ENCODE measurements at regions not wholly inside any gene's neighbourhood (a gene's known extent, or its start where the extent isn't known, plus 50 kb on each side); places are given as distances from the start of the nearest gene placed in this dataset.

DNA sequence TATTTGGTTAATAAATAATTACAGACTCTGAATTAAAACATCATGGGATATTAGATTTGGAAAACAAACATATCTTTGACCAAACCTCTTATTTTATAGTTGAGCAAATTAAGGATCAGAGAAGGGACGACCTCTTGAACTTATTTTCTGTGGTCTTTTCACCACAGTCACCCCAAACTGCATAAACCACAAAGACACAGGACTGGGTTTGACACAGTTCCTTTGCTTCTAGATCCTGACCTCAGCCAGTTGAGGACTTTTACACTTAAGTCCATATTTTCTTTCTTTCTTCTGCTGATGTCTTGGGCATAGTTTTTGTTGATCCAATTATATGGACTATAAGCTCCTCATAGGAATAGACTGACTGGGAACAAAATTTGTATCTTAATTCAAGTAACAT is 234.0 kb upstream of the SLC14A2 start:
- Histone ChIP-seq H3K36me3 (ENCODE audit: control insufficient read depth in 2 of 2, extremely low read depth in 1 of 2, insufficient read depth in 2 of 2, low read length in 2 of 2) (no peaks in the 10 kb centered on the region), H3K9me3 (replicated peaks; ENCODE audit: control insufficient read depth, insufficient read depth, low read length) (no peaks in the 10 kb centered on the region), H3K9ac (replicated peaks; ENCODE audit: extremely low read depth, insufficient read depth, low read length) (no peak overlapping the region), H3K27me3 (ENCODE audit: control insufficient read depth in 2 of 2, insufficient read depth in 2 of 2, low read length in 2 of 2) (no peaks in the 10 kb centered on the region), H3K9me1 (replicated peaks; ENCODE audit: control insufficient read depth, extremely low read depth, insufficient read depth, low read length) (no peaks in the 10 kb centered on the region), H4K20me1 (replicated peaks; ENCODE audit: control insufficient read depth, extremely low read depth, insufficient read depth, low read length) (no peaks in the 10 kb centered on the region), H3K4me1 (ENCODE audit: control insufficient read depth, extremely low read depth, insufficient read depth, low read length) (no peaks in the 10 kb centered on the region), H3K27ac (ENCODE audit: insufficient read depth, low read depth, low read length) (no peak overlapping the region), H3K4me2 (ENCODE audit: insufficient read depth, low read length) (no peak overlapping the region), H3K79me2 (ENCODE audit: control insufficient read depth, insufficient read depth, low read length) (no peaks in the 10 kb centered on the region), H3K4me3 (replicated peaks in 1 of 3; ENCODE audit: insufficient read depth in 1 of 3, low read depth in 1 of 3, low read length in 3 of 3) (no peak overlapping the region), H2AFZ (ENCODE audit: low read depth, low read length) (no peak overlapping the region)
- ChIA-PET CTCF (no interaction called here), POLR2A (no interaction called here)
- DNase-seq (ENCODE audit: low read depth, low spot score), result no peak
- dilution Hi-C loops (cut with MboI; ENCODE audit: extremely low pct_ligation_motif_present, low sequenced_read_pairs) (no loop called here), intact Hi-C loops (cut with micrococcal nuclease) (loop anchor here (10.0 kb wide), 1 partner anchor 106 kb away; no protein-coding TSS in a partner anchor)
- BruUV-seq (replicated peaks), result no TSS peak
- TF ChIP-seq, protein P1, sequence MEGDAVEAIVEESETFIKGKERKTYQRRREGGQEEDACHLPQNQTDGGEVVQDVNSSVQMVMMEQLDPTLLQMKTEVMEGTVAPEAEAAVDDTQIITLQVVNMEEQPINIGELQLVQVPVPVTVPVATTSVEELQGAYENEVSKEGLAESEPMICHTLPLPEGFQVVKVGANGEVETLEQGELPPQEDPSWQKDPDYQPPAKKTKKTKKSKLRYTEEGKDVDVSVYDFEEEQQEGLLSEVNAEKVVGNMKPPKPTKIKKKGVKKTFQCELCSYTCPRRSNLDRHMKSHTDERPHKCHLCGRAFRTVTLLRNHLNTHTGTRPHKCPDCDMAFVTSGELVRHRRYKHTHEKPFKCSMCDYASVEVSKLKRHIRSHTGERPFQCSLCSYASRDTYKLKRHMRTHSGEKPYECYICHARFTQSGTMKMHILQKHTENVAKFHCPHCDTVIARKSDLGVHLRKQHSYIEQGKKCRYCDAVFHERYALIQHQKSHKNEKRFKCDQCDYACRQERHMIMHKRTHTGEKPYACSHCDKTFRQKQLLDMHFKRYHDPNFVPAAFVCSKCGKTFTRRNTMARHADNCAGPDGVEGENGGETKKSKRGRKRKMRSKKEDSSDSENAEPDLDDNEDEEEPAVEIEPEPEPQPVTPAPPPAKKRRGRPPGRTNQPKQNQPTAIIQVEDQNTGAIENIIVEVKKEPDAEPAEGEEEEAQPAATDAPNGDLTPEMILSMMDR (IDR thresholded peaks at IDR 0.05; ENCODE audit: extremely low read depth in 1 of 2, insufficient read depth in 1 of 2, low read depth in 1 of 2, low read length in 2 of 2), result no peak
- TF ChIP-seq, protein P2, sequence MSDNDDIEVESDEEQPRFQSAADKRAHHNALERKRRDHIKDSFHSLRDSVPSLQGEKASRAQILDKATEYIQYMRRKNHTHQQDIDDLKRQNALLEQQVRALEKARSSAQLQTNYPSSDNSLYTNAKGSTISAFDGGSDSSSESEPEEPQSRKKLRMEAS (IDR thresholded peaks at IDR 0.05; ENCODE audit: insufficient read depth, insufficient read length), result no peak
- TF ChIP-seq POLR2AphosphoS5 (IDR thresholded peaks at IDR 0.05; ENCODE audit: insufficient read depth, low read depth, low read length), result no peak
- TF ChIP-seq EZH2 (IDR thresholded peaks at IDR 0.05; ENCODE audit: borderline replicate concordance, low read depth, low read length, severe bottlenecking), result no peak
- no peak for TF ChIP-seq JUN (IDR thresholded peaks at IDR 0.05; ENCODE audit: borderline replicate concordance, insufficient read depth, insufficient read length, low read depth)
- no peak for TF ChIP-seq FOS (IDR thresholded peaks at IDR 0.05; ENCODE audit: borderline replicate concordance, insufficient read depth, low read length)
- no peak for TF ChIP-seq GATA2 (IDR thresholded peaks at IDR 0.05; ENCODE audit: insufficient read depth, insufficient read length, low read depth, low read length)
- no peak for TF ChIP-seq POLR2A (IDR thresholded peaks at IDR 0.05; ENCODE audit: low read depth, low read length)
- TF ChIP-seq MYC (IDR thresholded peaks at IDR 0.05; ENCODE audit: low read depth, low read length), result no peak
- FAIRE-seq, result no peak

All from endothelial cell of umbilical vein (primary cell).